HepG2 (cell line): ENCODE measurements at regions not wholly inside any gene's neighbourhood (a gene's known extent, or its start where the extent isn't known, plus 50 kb on each side); places are given as distances from the start of the nearest gene placed in this dataset.
"Not testable (repeated sequence)": the region's sequence is repeated elsewhere in the genome, so short reads cannot be mapped to it uniquely, and the experiment has no call there.

Source experiments
- ATAC-seq: fragments of 200-7000 bp; cut with Tn5 transposase; 3 replicates; pipeline ENCODE4 v1.9.1; 2020; ENCODE audit warnings: mild to moderate bottlenecking, moderate library complexity
- BruUV-seq: library from RNA; stranded (reverse); fragments of 400-500 nt; replicated peaks from 2 replicates; lab custom pipeline; 2021; lab: Mats Ljungman, UMichigan
- CTCF ChIA-PET: fragments of 300-600 bp; formaldehyde crosslinking; extraction: SDS; loops from one replicate; lab custom pipeline; 2021; ENCODE audit warnings: low total read pairs, inconsistent platforms, low intra/inter-chr PET ratio; lab: Yijun Ruan, JAX
- POLR2A ChIA-PET: fragments of 350-600 bp; sonication (Branson Sonifier 250); formaldehyde crosslinking; loops from one replicate; lab custom pipeline; 2020; ENCODE audit warnings: antibody characterized with exemption, inconsistent platforms; lab: Yijun Ruan, JAX
- DNase-seq: peaks from one replicate; pipeline ENCODE4 v3.0.0-alpha.2; 2015; ENCODE audit warnings: low spot score
- FAIRE-seq: peaks from 3 replicates; lab custom pipeline; 2011; peaks lifted over from hg19 to GRCh38; lab: Jason Lieb, UNC
- H2AFZ ChIP-seq: one replicate; pipeline ENCODE4 v1.6.1; 2011; ENCODE audit warnings: low read length, inconsistent platforms
- H3K27ac ChIP-seq: fragments of 300-600 bp; 3 replicates; pipeline ENCODE4 v1.8.0; 2011; ENCODE audit warnings: mixed run types, mild to moderate bottlenecking, mixed read lengths, low read length, inconsistent platforms; ENCODE audit not compliant: insufficient read depth; ENCODE audit errors: extremely low read length
- H3K27me3 ChIP-seq, 2 experiments: fragments of 200-600 bp in 1 of 2; 2 replicates in 1 of 2; 3 replicates in 1 of 2; pipeline versions ENCODE4 v1.6.0 to v1.8.0; 2011; ENCODE audit warnings: low read length in 2 of 2, mild to moderate bottlenecking in 2 of 2, moderate library complexity in 2 of 2, inconsistent platforms in 1 of 2; ENCODE audit not compliant: insufficient read depth in 2 of 2, control insufficient read depth in 1 of 2
- H3K36me3 ChIP-seq, 2 experiments: fragments of 200-600 bp in 1 of 2; replicated peaks in 1 of 2; 2 replicates in 1 of 2; 3 replicates in 1 of 2; pipeline versions ENCODE4 v1.5.1 to v1.8.0; 2011; ENCODE audit warnings: low read length in 2 of 2, inconsistent platforms in 1 of 2; ENCODE audit not compliant: insufficient read depth in 2 of 2, control insufficient read depth in 1 of 2
- H3K4me1 ChIP-seq: 2 replicates; pipeline ENCODE4 v1.5.1; 2012; ENCODE audit warnings: low read length, inconsistent platforms; ENCODE audit not compliant: insufficient read depth
- H3K4me2 ChIP-seq: 2 replicates; pipeline ENCODE4 v1.6.0; 2011; ENCODE audit warnings: low read depth, low read length, inconsistent platforms
- H3K4me3 ChIP-seq, 3 experiments: fragments of 200-600 bp in 1 of 3; sonication (generic), shearing (Covaris generic) in 1 of 3; replicated peaks in 1 of 3; 2 replicates each; pipeline ENCODE4 v1.5.1; 2011 to 2016; ENCODE audit warnings: low read length in 3 of 3, inconsistent platforms in 2 of 3, low read depth in 2 of 3, mild to moderate bottlenecking in 2 of 3, control low read depth in 1 of 3, mixed read lengths in 1 of 3; ENCODE audit not compliant: insufficient read depth in 1 of 3
- H3K79me2 ChIP-seq: one replicate; pipeline ENCODE4 v1.6.1; 2011; ENCODE audit warnings: low read length, inconsistent platforms; ENCODE audit not compliant: insufficient read depth
- H3K9ac ChIP-seq: 2 replicates; pipeline ENCODE4 v1.6.0; 2011; ENCODE audit warnings: mild to moderate bottlenecking, low read depth, low read length, inconsistent platforms; ENCODE audit not compliant: insufficient read depth
- H3K9me3 ChIP-seq: 2 replicates; pipeline ENCODE4 v1.5.1; 2012; ENCODE audit warnings: mild to moderate bottlenecking, low read length
- H4K20me1 ChIP-seq: 2 replicates; pipeline ENCODE4 v1.6.0; 2011; ENCODE audit warnings: inconsistent platforms, mild to moderate bottlenecking, low read length, moderate library complexity; ENCODE audit not compliant: insufficient read depth
- PRDM15 ChIP-seq: sonication (generic); formaldehyde crosslinking; IDR thresholded peaks from 2 replicates; pipeline ENCODE4 v1.4.0; 2020; ENCODE audit warnings: missing genetic modification reagents
- WGBS: methylation state at CpG from one replicate; pipeline ENCODE4 v1.1.6; 2017; ENCODE audit warnings: low lambda C conversion rate; 5-methylcytosine and 5-hydroxymethylcytosine counted together
- in situ Hi-C: cut with HindIII; loops from 2 replicates; pipeline ENCODE4 v1.10.0; 2017; ENCODE audit warnings: low pct_unique_long_range_greater_than_20kb; ENCODE audit not compliant: extremely low pct_ligation_motif_present
- intact Hi-C: fragments of 100-400 bp; cut with micrococcal nuclease; formaldehyde crosslinking; loops from one replicate; pipeline ENCODE4 v1.10.0; 2022; ENCODE audit not compliant: unreplicated experiment

DNA sequence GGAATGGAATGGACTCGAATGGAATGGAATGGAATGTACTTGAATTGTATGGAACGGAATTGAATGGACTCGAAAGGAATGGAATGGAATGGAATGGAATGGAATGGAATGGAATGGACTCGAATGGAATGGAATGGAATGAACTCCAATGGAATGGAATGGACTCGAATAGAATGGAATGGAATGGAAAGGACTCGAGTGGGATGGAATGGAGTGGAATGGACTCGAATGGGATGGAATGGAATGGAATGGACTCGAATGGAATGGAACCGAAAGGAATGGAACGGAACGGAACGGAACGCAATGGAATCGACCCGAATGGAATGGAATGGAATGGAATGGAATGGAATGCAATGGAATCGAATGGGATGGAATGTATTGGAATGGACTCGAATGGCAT, 103.2 kb upstream of the OR4F16 start:
- H3K36me3 ChIP-seq, H3K4me1 ChIP-seq, H3K27ac ChIP-seq, H2AFZ ChIP-seq, DNase-seq, H3K4me3 ChIP-seq, H3K9ac ChIP-seq, BruUV-seq, H3K79me2 ChIP-seq, FAIRE-seq, intact Hi-C loops, H4K20me1 ChIP-seq, in situ Hi-C loops, H3K4me2 ChIP-seq, CTCF ChIA-PET: not testable (repeated sequence)
- TF ChIP-seq PRDM15: peak; percentile 80; the same call in 1 of the 2 replicates
- TF ChIP-seq, all 625 proteins: peak for 1; not testable (repeated sequence) for 624
- POLR2A ChIA-PET, H3K27me3 ChIP-seq, ATAC-seq: not testable (repeated sequence)
- H3K9me3 ChIP-seq: peaks cover 22% of the 10 kb centered on the region
- WGBS: 90% methylated on average over 17 of the region's 17 CpGs

DNA sequence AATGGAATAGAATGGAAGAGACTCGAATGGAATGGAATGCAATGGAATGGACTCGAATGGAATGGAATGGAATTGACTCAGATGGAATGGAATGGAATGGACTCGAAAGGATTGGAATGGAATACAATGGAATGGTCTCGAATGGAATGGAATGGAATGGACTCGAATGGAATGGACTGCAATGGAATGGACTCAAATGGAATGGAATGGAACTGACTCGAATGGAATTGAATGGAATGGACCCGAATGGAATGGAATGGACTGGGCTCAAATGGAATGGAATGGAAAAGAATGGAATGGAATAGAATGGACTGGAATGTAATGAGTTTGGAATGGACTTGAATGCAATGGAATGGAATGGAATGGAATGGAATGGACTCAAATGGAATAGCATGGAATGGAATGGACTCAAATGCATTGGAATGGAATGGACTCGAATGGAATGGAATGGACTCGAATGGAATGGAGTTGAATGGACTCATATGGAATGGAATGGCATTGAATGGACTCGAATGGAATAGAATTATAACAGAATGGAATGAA, 104.0 kb upstream of the OR4F16 start:
- H3K79me2 ChIP-seq, H3K27ac ChIP-seq, H3K4me3 ChIP-seq, DNase-seq, H3K9ac ChIP-seq, in situ Hi-C loops, CTCF ChIA-PET, H2AFZ ChIP-seq, H3K4me1 ChIP-seq, intact Hi-C loops, H3K4me2 ChIP-seq, ATAC-seq, BruUV-seq, H3K27me3 ChIP-seq, H3K36me3 ChIP-seq, H4K20me1 ChIP-seq, FAIRE-seq, POLR2A ChIA-PET: not testable (repeated sequence)
- WGBS: 73% methylated on average over 10 of the region's 10 CpGs
- H3K9me3 ChIP-seq: peaks cover 22% of the 10 kb centered on the region
- TF ChIP-seq PRDM15: peak; percentile 91

DNA sequence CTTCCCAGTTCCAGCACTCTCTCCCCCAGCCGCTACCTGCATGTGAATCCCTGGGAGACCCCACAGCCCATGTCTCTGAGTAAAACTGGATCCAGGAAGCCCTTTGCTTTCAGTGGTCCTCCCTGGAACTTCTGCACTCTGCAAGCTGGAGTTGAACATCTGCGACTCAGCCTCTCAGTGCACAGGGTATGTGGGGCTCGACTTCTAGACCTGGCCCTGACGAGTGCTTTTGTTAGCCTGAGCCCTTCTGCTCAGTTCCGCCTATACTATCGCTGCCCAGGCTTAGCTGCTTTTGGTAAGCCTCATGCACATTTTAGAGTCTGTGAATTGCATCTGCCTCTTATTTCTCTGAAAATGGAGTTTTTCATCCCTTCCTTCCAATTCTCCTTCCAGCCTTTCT, 107.9 kb upstream of the OR4F16 start:
- peaks cover 12% of the 10 kb centered on the region for H3K9me3 ChIP-seq
- H3K27ac ChIP-seq, BruUV-seq, H3K36me3 ChIP-seq, DNase-seq, H3K79me2 ChIP-seq, ATAC-seq, H3K4me2 ChIP-seq, CTCF ChIA-PET, intact Hi-C loops, H3K9ac ChIP-seq, H3K27me3 ChIP-seq, H3K4me1 ChIP-seq, FAIRE-seq, H4K20me1 ChIP-seq, H2AFZ ChIP-seq, H3K4me3 ChIP-seq, in situ Hi-C loops, POLR2A ChIA-PET: not testable (repeated sequence)
- 100% methylated on average over 4 of the region's 6 CpGs for WGBS
